Keratinocyte (primary cell): ENCODE measurements at regions not wholly inside any gene's neighbourhood (a gene's known extent, or its start where the extent isn't known, plus 50 kb on each side); places are given as distances from the start of the nearest gene placed in this dataset.

ENCODE experiments used
- DNase-seq: peaks from one replicate; pipeline ENCODE4 v3.0.0-alpha.2; 2011; ENCODE audit warnings: low read depth, missing footprints, low spot score
- FAIRE-seq: peaks from 2 replicates; lab custom pipeline; 2011; peaks lifted over from hg19 to GRCh38; lab: Jason Lieb, UNC
- H2AFZ ChIP-seq: 2 replicates; pipeline ENCODE4 v1.6.0; 2012; ENCODE audit warnings: low read length, control low read depth, inconsistent platforms; ENCODE audit not compliant: control insufficient read depth
- H3K27ac ChIP-seq: 2 replicates; pipeline ENCODE4 v1.5.1; 2011; ENCODE audit warnings: low read length; ENCODE audit not compliant: control insufficient read depth, insufficient read depth
- H3K27me3 ChIP-seq: 3 replicates; pipeline ENCODE4 v1.6.0; 2011; ENCODE audit warnings: low read length; ENCODE audit not compliant: control insufficient read depth, insufficient read depth; ENCODE audit errors: extremely low read depth
- H3K36me3 ChIP-seq, 2 experiments: 2 replicates in 1 of 2; 3 replicates in 1 of 2; pipeline ENCODE4 v1.5.1; 2011; ENCODE audit warnings: low read length in 2 of 2, mild to moderate bottlenecking in 1 of 2; ENCODE audit not compliant: control insufficient read depth in 2 of 2, insufficient read depth in 2 of 2; ENCODE audit errors: extremely low read depth in 1 of 2
- H3K4me1 ChIP-seq: 3 replicates; pipeline ENCODE4 v1.5.1; 2011; ENCODE audit warnings: low read length; ENCODE audit not compliant: control insufficient read depth, insufficient read depth; ENCODE audit errors: extremely low read depth
- H3K4me2 ChIP-seq: 3 replicates; pipeline ENCODE4 v1.6.0; 2011; ENCODE audit warnings: low read depth, low read length; ENCODE audit not compliant: control insufficient read depth, insufficient read depth; ENCODE audit errors: extremely low read depth
- H3K4me3 ChIP-seq, 3 experiments: fragments of 200-600 bp in 1 of 3; sonication (generic) in 1 of 3; 2 replicates in 2 of 3; 3 replicates in 1 of 3; pipeline ENCODE4 v1.5.1; 2011 to 2016; ENCODE audit warnings: low read length in 3 of 3, mild to moderate bottlenecking in 3 of 3, control low read depth in 2 of 3, inconsistent platforms in 1 of 3, low read depth in 1 of 3, mixed read lengths in 1 of 3, mixed run types in 1 of 3, moderate library complexity in 1 of 3; ENCODE audit not compliant: control insufficient read depth in 2 of 3, insufficient read depth in 2 of 3; ENCODE audit errors: extremely low read depth in 1 of 3
- H3K79me2 ChIP-seq: 2 replicates; pipeline ENCODE4 v1.6.0; 2012; ENCODE audit warnings: low read length; ENCODE audit not compliant: control insufficient read depth, insufficient read depth
- H3K9ac ChIP-seq: 3 replicates; pipeline ENCODE4 v1.6.0; 2011; ENCODE audit warnings: low read length; ENCODE audit not compliant: control insufficient read depth, insufficient read depth; ENCODE audit errors: extremely low read depth
- H3K9me1 ChIP-seq: 3 replicates; pipeline ENCODE4 v1.6.0; 2011; ENCODE audit warnings: low read length; ENCODE audit not compliant: control insufficient read depth, insufficient read depth; ENCODE audit errors: extremely low read depth
- H3K9me3 ChIP-seq: 2 replicates; pipeline ENCODE4 v1.5.1; 2012; ENCODE audit warnings: low read depth, low read length; ENCODE audit not compliant: control insufficient read depth
- H4K20me1 ChIP-seq: 3 replicates; pipeline ENCODE4 v1.6.0; 2011; ENCODE audit warnings: low read length; ENCODE audit not compliant: control insufficient read depth, insufficient read depth; ENCODE audit errors: extremely low read depth
- CTCF ChIP-seq, 3 experiments: IDR thresholded peaks in 1 of 3; conservative IDR thresholded peaks in 1 of 3; optimal IDR thresholded peaks in 1 of 3; 2 replicates in 2 of 3; 3 replicates in 1 of 3; pipeline versions ENCODE3 to v1.5.1; 2011; ENCODE audit warnings: low read length in 3 of 3, mild to moderate bottlenecking in 3 of 3, moderate library complexity in 2 of 3, control low read depth in 1 of 3, inconsistent platforms in 1 of 3; ENCODE audit not compliant: insufficient read depth in 2 of 3; ENCODE audit errors: extremely low read depth in 1 of 3
- EZH2 ChIP-seq: IDR thresholded peaks from one replicate; pipeline ENCODE4 v1.6.1; 2012; ENCODE audit warnings: inconsistent platforms, mild to moderate bottlenecking, low read length, moderate library complexity
- dilution Hi-C: fragments of 300-500 bp; cut with MboI; formaldehyde crosslinking; loops from one replicate; pipeline ENCODE4 v1.7.0; 2020; ENCODE audit warnings: low sequenced_read_pairs; ENCODE audit not compliant: extremely low pct_ligation_motif_present

GRCh38 chr11:70836071-70836470, 416.3 kb downstream of the SHANK2 start:
- Histone ChIP-seq H3K9me1 (no peaks in the 10 kb centered on the region), H3K79me2 (no peaks in the 10 kb centered on the region), H3K4me3 (no peak overlapping the region), H3K27me3 (no peaks in the 10 kb centered on the region), H3K9ac (no peak overlapping the region), H3K4me1 (no peaks in the 10 kb centered on the region), H3K9me3 (peaks cover 7% of the 10 kb centered on the region), H4K20me1 (no peaks in the 10 kb centered on the region), H3K4me2 (no peak overlapping the region), H2AFZ (no peak overlapping the region), H3K27ac (no peak overlapping the region), H3K36me3 (no peaks in the 10 kb centered on the region)
- TF ChIP-seq CTCF (optimal IDR thresholded peaks at IDR 0.05 in 1 of 3, IDR thresholded peaks at IDR 0.05 in 1 of 3, conservative IDR thresholded peaks at IDR 0.05 in 1 of 3; ENCODE audit: extremely low read depth in 1 of 3, insufficient read depth in 2 of 3, low read length in 3 of 3) (no peak), EZH2 (no peak)
- DNase-seq, result no peak
- no peak for FAIRE-seq
- dilution Hi-C loops, result no loop called here

GRCh38 chr11:70838198-70838597, 414.2 kb downstream of the SHANK2 start:
- H3K9ac ChIP-seq, result no peak overlapping the region
- no peak overlapping the region for H3K4me2 ChIP-seq
- H4K20me1 ChIP-seq, result no peaks in the 10 kb centered on the region
- no peaks in the 10 kb centered on the region for H3K9me1 ChIP-seq
- no peak for FAIRE-seq
- H2AFZ ChIP-seq, result no peak overlapping the region
- peaks cover 9% of the 10 kb centered on the region for H3K9me3 ChIP-seq
- H3K36me3 ChIP-seq, result no peaks in the 10 kb centered on the region
- H3K27me3 ChIP-seq, result no peaks in the 10 kb centered on the region
- dilution Hi-C loops, result no loop called here
- H3K79me2 ChIP-seq, result no peaks in the 10 kb centered on the region
- H3K4me3 ChIP-seq, result no peak overlapping the region
- no peak for DNase-seq
- no peak overlapping the region for H3K27ac ChIP-seq
- no peak for TF ChIP-seq CTCF (optimal IDR thresholded peaks at IDR 0.05 in 1 of 3, IDR thresholded peaks at IDR 0.05 in 1 of 3, conservative IDR thresholded peaks at IDR 0.05 in 1 of 3; ENCODE audit: extremely low read depth in 1 of 3, insufficient read depth in 2 of 3, low read length in 3 of 3)
- no peak for TF ChIP-seq EZH2
- H3K4me1 ChIP-seq, result no peaks in the 10 kb centered on the region
